A673 (cell line): ENCODE measurements at regions not wholly inside any gene's neighbourhood (a gene's known extent, or its start where the extent isn't known, plus 50 kb on each side); places are given as distances from the start of the nearest gene placed in this dataset.
"Not testable (repeated sequence)": the region's sequence is repeated elsewhere in the genome, so short reads cannot be mapped to it uniquely, and the experiment has no call there.

Source experiments
- BruUV-seq: library from RNA; stranded (reverse); fragments of 400-500 nt; replicated peaks from 2 replicates; lab custom pipeline; 2021; lab: Mats Ljungman, UMichigan
- CTCF ChIA-PET: fragments of 300-600 bp; sonication (Branson Sonifier 250); formaldehyde crosslinking; loops from one replicate; lab custom pipeline; 2022; ENCODE audit warnings: antibody characterized with exemption; lab: Charles Lee
- POLR2A ChIA-PET: fragments of 300-600 bp; sonication (Branson Sonifier 250); formaldehyde crosslinking; loops from one replicate; lab custom pipeline; 2022; ENCODE audit warnings: antibody characterized with exemption; ENCODE audit not compliant: low non-redundant PET; lab: Charles Lee
- DNase-seq: peaks from one replicate; pipeline ENCODE4 v3.0.0-alpha.2; 2015; ENCODE audit warnings: low spot score
- H3K27ac ChIP-seq: fragments of 200-600 bp; sonication (generic); 2 replicates; pipeline ENCODE4 v1.5.1; 2016; ENCODE audit warnings: mixed run types, low read depth, mild to moderate bottlenecking, mixed read lengths, antibody characterized with exemption, low read length; ENCODE audit not compliant: poor library complexity, severe bottlenecking
- H3K27me3 ChIP-seq: fragments of 200-600 bp; sonication (generic); replicated peaks from 2 replicates; pipeline ENCODE4 v1.6.1; 2017; ENCODE audit warnings: mixed run types, low read depth, mild to moderate bottlenecking, mixed read lengths, antibody characterized with exemption, low read length; ENCODE audit not compliant: insufficient read depth, poor library complexity
- H3K36me3 ChIP-seq: fragments of 200-600 bp; sonication (generic); 2 replicates; pipeline ENCODE4 v1.6.1; 2016; ENCODE audit warnings: mixed run types, mild to moderate bottlenecking, mixed read lengths, antibody characterized with exemption, low read length; ENCODE audit not compliant: insufficient read depth, poor library complexity, severe bottlenecking
- H3K4me1 ChIP-seq: fragments of 200-600 bp; sonication (generic); 2 replicates; pipeline ENCODE4 v1.6.1; 2017; ENCODE audit warnings: mixed run types, mild to moderate bottlenecking, mixed read lengths, antibody characterized with exemption, low read length; ENCODE audit not compliant: insufficient read depth, poor library complexity, severe bottlenecking
- H3K4me3 ChIP-seq: fragments of 200-600 bp; sonication (generic); 2 replicates; pipeline ENCODE4 v1.5.1; 2016; ENCODE audit warnings: low read depth, mixed run types, mild to moderate bottlenecking, mixed read lengths, low read length; ENCODE audit not compliant: poor library complexity, severe bottlenecking
- H3K9me3 ChIP-seq: fragments of 200-600 bp; sonication (generic); 2 replicates; pipeline ENCODE4 v1.6.1; 2016; ENCODE audit warnings: mixed run types, low read depth, mild to moderate bottlenecking, mixed read lengths, antibody characterized with exemption, low read length; ENCODE audit not compliant: poor library complexity, severe bottlenecking
- EZH2 ChIP-seq: fragments of 200-600 bp; sonication (generic); IDR thresholded peaks from 2 replicates; pipeline ENCODE4 v1.6.1; 2017; ENCODE audit warnings: borderline replicate concordance, low read depth, mild to moderate bottlenecking, mixed read lengths, antibody characterized with exemption, low read length; ENCODE audit not compliant: poor library complexity, severe bottlenecking
- intact Hi-C: fragments of 100-400 bp; cut with micrococcal nuclease; formaldehyde crosslinking; loops from one replicate; pipeline ENCODE4 v1.10.0; 2022; ENCODE audit not compliant: unreplicated experiment
- TF ChIP-seq, protein P1 (sequence below): fragments of 300-800, 200-600 bp; sonication (generic); conservative IDR thresholded peaks from 2 replicates; pipeline ENCODE4 v1.5.1; 2017; ENCODE audit warnings: low read depth, mild to moderate bottlenecking, antibody characterized with exemption, low read length, moderate library complexity, mixed read lengths

DNA sequence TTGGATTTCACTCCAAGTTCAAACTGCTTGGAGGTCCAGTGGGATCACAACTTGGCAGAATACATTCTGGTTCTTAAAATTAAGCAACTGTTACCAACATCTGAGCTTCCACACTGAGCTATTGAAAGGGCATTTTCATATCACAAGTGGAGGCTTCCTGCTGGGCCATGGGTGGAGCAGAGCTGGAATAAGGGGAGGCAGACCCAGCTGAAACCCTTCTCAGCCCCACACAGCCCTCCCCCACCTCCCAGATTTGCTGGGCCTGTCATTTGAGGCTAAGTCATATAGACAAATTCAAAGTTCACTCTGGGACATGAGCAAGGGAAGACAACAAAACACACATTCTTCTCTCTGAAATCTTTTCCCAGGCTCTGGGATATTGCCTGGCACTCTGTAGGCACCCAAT, 79.9 kb downstream of the ACTL7B start:
- CTCF ChIA-PET, result interaction anchor here (0.6 kb wide), 1 partner anchor 1129 kb away, joined by 4 read pairs; no protein-coding TSS in a partner anchor
- no peaks in the 10 kb centered on the region for H3K9me3 ChIP-seq
- no peaks in the 10 kb centered on the region for H3K36me3 ChIP-seq
- H3K4me3 ChIP-seq, result no peak overlapping the region
- BruUV-seq, result no TSS peak
- DNase-seq, result no peak
- H3K4me1 ChIP-seq, result no peaks in the 10 kb centered on the region
- H3K27me3 ChIP-seq, result no peaks in the 10 kb centered on the region
- no peak overlapping the region for H3K27ac ChIP-seq
- intact Hi-C loops, result no loop called here
- POLR2A ChIA-PET, result no interaction called here
- TF ChIP-seq EZH2, result no peak

GRCh38 chr9:108774088-108774487, 81.7 kb downstream of the ACTL7B start:
- H3K9me3 ChIP-seq, H3K27me3 ChIP-seq, H3K4me3 ChIP-seq, H3K36me3 ChIP-seq, H3K27ac ChIP-seq, CTCF ChIA-PET, intact Hi-C loops, BruUV-seq, POLR2A ChIA-PET, DNase-seq, H3K4me1 ChIP-seq: not testable (repeated sequence)

- TF ChIP-seq, protein P1, sequence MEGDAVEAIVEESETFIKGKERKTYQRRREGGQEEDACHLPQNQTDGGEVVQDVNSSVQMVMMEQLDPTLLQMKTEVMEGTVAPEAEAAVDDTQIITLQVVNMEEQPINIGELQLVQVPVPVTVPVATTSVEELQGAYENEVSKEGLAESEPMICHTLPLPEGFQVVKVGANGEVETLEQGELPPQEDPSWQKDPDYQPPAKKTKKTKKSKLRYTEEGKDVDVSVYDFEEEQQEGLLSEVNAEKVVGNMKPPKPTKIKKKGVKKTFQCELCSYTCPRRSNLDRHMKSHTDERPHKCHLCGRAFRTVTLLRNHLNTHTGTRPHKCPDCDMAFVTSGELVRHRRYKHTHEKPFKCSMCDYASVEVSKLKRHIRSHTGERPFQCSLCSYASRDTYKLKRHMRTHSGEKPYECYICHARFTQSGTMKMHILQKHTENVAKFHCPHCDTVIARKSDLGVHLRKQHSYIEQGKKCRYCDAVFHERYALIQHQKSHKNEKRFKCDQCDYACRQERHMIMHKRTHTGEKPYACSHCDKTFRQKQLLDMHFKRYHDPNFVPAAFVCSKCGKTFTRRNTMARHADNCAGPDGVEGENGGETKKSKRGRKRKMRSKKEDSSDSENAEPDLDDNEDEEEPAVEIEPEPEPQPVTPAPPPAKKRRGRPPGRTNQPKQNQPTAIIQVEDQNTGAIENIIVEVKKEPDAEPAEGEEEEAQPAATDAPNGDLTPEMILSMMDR, result no peak
- TF ChIP-seq EZH2, result no peak
- H3K36me3 ChIP-seq, result no peaks in the 10 kb centered on the region
- no peak overlapping the region for H3K4me3 ChIP-seq
- H3K9me3 ChIP-seq, result no peaks in the 10 kb centered on the region
- DNase-seq, result no peak
- CTCF ChIA-PET, result no interaction called here
- POLR2A ChIA-PET, result no interaction called here
- intact Hi-C loops, result no loop called here
- no peak overlapping the region for H3K27ac ChIP-seq
- peaks cover 3% of the 10 kb centered on the region for H3K27me3 ChIP-seq
- BruUV-seq, result no TSS peak
- H3K4me1 ChIP-seq, result no peaks in the 10 kb centered on the region
Observed at GRCh38 chr9:108772301-108772894, 83.4 kb downstream of the ACTL7B start.

- no peak for DNase-seq
- no TSS peak for BruUV-seq
- Histone ChIP-seq H3K4me1 (no peaks in the 10 kb centered on the region), H3K4me3 (no peak overlapping the region), H3K27ac (no peak overlapping the region), H3K36me3 (no peaks in the 10 kb centered on the region), H3K9me3 (no peaks in the 10 kb centered on the region), H3K27me3 (peaks cover 4% of the 10 kb centered on the region)
- POLR2A ChIA-PET, result no interaction called here
- CTCF ChIA-PET, result interaction anchor here (0.6 kb wide), 1 partner anchor 779 kb away, joined by 5 read pairs; no protein-coding TSS in a partner anchor
- intact Hi-C loops, result no loop called here
- no peak for TF ChIP-seq EZH2
- TF ChIP-seq, protein P1, result no peak
Observed at GRCh38 chr9:108768744-108769143, 87.0 kb downstream of the ACTL7B start.
